DND-41 (cell line): ENCODE measurements at regions not wholly inside any gene's neighbourhood (a gene's known extent, or its start where the extent isn't known, plus 50 kb on each side); places are given as distances from the start of the nearest gene placed in this dataset.

ENCODE experiments used
- EZH2 ChIP-seq: IDR thresholded peaks from 3 replicates; pipeline ENCODE4 v1.6.1; 2012; ENCODE audit warnings: borderline replicate concordance, low read depth, mild to moderate bottlenecking, moderate library complexity, low read length, inconsistent platforms; ENCODE audit not compliant: severe bottlenecking
- TF ChIP-seq, protein P1 (sequence below): IDR thresholded peaks from 2 replicates; pipeline ENCODE4 v1.5.1; 2012; ENCODE audit warnings: borderline replicate concordance, low read length, moderate library complexity, mild to moderate bottlenecking; ENCODE audit not compliant: poor library complexity, severe bottlenecking; ENCODE audit errors: extremely low read depth

DNA sequence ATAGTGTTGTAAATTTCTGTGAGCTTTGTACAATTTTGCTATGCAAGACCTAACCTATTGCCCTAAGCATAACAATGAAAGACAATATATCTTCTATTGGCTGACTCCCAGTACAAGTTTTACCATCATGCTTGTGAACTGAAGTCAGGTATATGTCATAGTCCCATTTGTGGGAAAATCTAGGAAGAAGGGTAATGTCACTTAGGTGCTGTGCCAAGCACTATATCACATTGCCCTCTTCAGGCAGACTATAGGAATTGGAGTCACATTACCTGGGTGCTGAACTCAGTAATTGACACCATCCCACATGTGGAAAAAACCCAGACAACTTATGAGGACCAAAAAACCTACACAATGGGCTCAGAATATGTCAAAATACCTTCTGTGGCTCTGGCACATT lies 907.4 kb upstream of the AMELY start:
- TF ChIP-seq, protein P1, sequence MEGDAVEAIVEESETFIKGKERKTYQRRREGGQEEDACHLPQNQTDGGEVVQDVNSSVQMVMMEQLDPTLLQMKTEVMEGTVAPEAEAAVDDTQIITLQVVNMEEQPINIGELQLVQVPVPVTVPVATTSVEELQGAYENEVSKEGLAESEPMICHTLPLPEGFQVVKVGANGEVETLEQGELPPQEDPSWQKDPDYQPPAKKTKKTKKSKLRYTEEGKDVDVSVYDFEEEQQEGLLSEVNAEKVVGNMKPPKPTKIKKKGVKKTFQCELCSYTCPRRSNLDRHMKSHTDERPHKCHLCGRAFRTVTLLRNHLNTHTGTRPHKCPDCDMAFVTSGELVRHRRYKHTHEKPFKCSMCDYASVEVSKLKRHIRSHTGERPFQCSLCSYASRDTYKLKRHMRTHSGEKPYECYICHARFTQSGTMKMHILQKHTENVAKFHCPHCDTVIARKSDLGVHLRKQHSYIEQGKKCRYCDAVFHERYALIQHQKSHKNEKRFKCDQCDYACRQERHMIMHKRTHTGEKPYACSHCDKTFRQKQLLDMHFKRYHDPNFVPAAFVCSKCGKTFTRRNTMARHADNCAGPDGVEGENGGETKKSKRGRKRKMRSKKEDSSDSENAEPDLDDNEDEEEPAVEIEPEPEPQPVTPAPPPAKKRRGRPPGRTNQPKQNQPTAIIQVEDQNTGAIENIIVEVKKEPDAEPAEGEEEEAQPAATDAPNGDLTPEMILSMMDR, result peak; percentile 56
- TF ChIP-seq EZH2, result no peak
